Trophoblast cell (in vitro differentiated cells and primary cell): ENCODE measurements at regions not wholly inside any gene's neighbourhood (a gene's known extent, or its start where the extent isn't known, plus 50 kb on each side); places are given as distances from the start of the nearest gene placed in this dataset.

ENCODE experiments used
- DNase-seq, 2 donors: peaks; one replicate each; pipeline ENCODE4 v3.0.0-alpha.2; 2016
- H2AFZ ChIP-seq: 2 replicates; pipeline ENCODE4 v1.6.1; 2013; ENCODE audit warnings: low read length, moderate library complexity, mild to moderate bottlenecking; ENCODE audit not compliant: insufficient read depth, poor library complexity
- H2AK5ac ChIP-seq: 2 replicates; pipeline ENCODE4 v1.6.1; 2013; ENCODE audit warnings: mild to moderate bottlenecking, low read length
- H2BK120ac ChIP-seq: 2 replicates; pipeline ENCODE4 v1.6.1; 2013; ENCODE audit warnings: low read length, mild to moderate bottlenecking, moderate library complexity; ENCODE audit not compliant: insufficient read depth, poor library complexity
- H2BK12ac ChIP-seq: 2 replicates; pipeline ENCODE4 v1.6.1; 2013; ENCODE audit warnings: mild to moderate bottlenecking, low read length, moderate library complexity
- H2BK5ac ChIP-seq: 2 replicates; pipeline ENCODE4 v1.6.1; 2013; ENCODE audit warnings: low read length, low read depth, moderate library complexity, mild to moderate bottlenecking; ENCODE audit not compliant: poor library complexity
- H3K14ac ChIP-seq: 2 replicates; pipeline ENCODE4 v1.6.1; 2013; ENCODE audit warnings: mild to moderate bottlenecking, low read length
- H3K18ac ChIP-seq: 2 replicates; pipeline ENCODE4 v1.6.1; 2013; ENCODE audit warnings: mild to moderate bottlenecking, low read length
- H3K23ac ChIP-seq: 2 replicates; pipeline ENCODE4 v1.6.1; 2013; ENCODE audit warnings: low read length
- H3K27ac ChIP-seq: 2 replicates; pipeline ENCODE4 v1.5.1; 2013; ENCODE audit warnings: low read depth, mild to moderate bottlenecking, inconsistent platforms, low read length, moderate library complexity
- H3K27me3 ChIP-seq: 2 replicates; pipeline ENCODE4 v1.6.1; 2013; ENCODE audit warnings: inconsistent platforms, mild to moderate bottlenecking, low read length, moderate library complexity; ENCODE audit not compliant: insufficient read depth
- H3K36me3 ChIP-seq, 2 experiments: 1 replicate in 1 of 2; 2 replicates in 1 of 2; pipeline ENCODE4 v1.6.1; 2013; ENCODE audit warnings: low read length in 2 of 2, mild to moderate bottlenecking in 2 of 2, moderate library complexity in 1 of 2; ENCODE audit not compliant: insufficient read depth in 2 of 2, control insufficient read depth in 1 of 2
- H3K4ac ChIP-seq: 2 replicates; pipeline ENCODE4 v1.6.1; 2013; ENCODE audit warnings: low read depth, mild to moderate bottlenecking, low read length, moderate library complexity
- H3K4me1 ChIP-seq, 2 experiments: 1 replicate in 1 of 2; 2 replicates in 1 of 2; pipeline ENCODE4 v1.6.1; 2013; ENCODE audit warnings: low read length in 2 of 2, mild to moderate bottlenecking in 2 of 2, moderate library complexity in 1 of 2; ENCODE audit not compliant: insufficient read depth in 2 of 2, control insufficient read depth in 1 of 2
- H3K4me2 ChIP-seq: 2 replicates; pipeline ENCODE4 v1.6.1; 2013; ENCODE audit warnings: inconsistent platforms, mild to moderate bottlenecking, low read length, moderate library complexity
- H3K4me3 ChIP-seq: 2 replicates; pipeline ENCODE4 v1.5.1; 2013; ENCODE audit warnings: mild to moderate bottlenecking, low read depth, low read length, inconsistent platforms
- H3K79me1 ChIP-seq: one replicate; pipeline ENCODE4 v1.6.1; 2013; ENCODE audit warnings: low read length
- H3K79me2 ChIP-seq: 2 replicates; pipeline ENCODE4 v1.6.1; 2013; ENCODE audit warnings: low read length, mild to moderate bottlenecking; ENCODE audit not compliant: control insufficient read depth, insufficient read depth, poor library complexity
- H3K9ac ChIP-seq: 2 replicates; pipeline ENCODE4 v1.6.1; 2013; ENCODE audit warnings: mild to moderate bottlenecking, low read length
- H3K9me3 ChIP-seq: 2 replicates; pipeline ENCODE4 v1.6.1; 2013; ENCODE audit warnings: low read depth, mild to moderate bottlenecking, control low read depth, inconsistent platforms, low read length; ENCODE audit not compliant: insufficient read depth
- H4K12ac ChIP-seq: 2 replicates; pipeline ENCODE4 v1.6.1; 2013; ENCODE audit warnings: low read depth, mild to moderate bottlenecking, low read length, moderate library complexity
- H4K8ac ChIP-seq: 2 replicates; pipeline ENCODE4 v1.6.1; 2013; ENCODE audit warnings: low read depth, mild to moderate bottlenecking, low read length, moderate library complexity
- H4K91ac ChIP-seq: one replicate; pipeline ENCODE4 v1.6.1; 2013; ENCODE audit warnings: low read depth, mild to moderate bottlenecking, low read length, moderate library complexity
- WGBS: extraction: QIAGEN DNeasy Blood & Tissue Kit; methylation state at CpG from one replicate; pipeline ENCODE4 v1.1.7; 2013; ENCODE audit warnings: missing lambda C conversion rate; ENCODE audit not compliant: insufficient read length, insufficient coverage; ENCODE audit errors: extremely low coverage; 5-methylcytosine and 5-hydroxymethylcytosine counted together

GRCh38 chr6:47180633-47181032 lies 129.1 kb downstream of the TNFRSF21 start:
- Histone ChIP-seq H3K9ac (no peak overlapping the region), H3K4me3 (no peak overlapping the region), H3K79me2 (no peaks in the 10 kb centered on the region), H3K23ac (no peak overlapping the region), H3K79me1 (peaks cover 24% of the 10 kb centered on the region), H3K18ac (no peak overlapping the region), H2BK12ac (no peak overlapping the region), H2AK5ac (no peak overlapping the region), H3K14ac (no peak overlapping the region), H2BK5ac (peak overlapping the region; percentile 1), H4K12ac (no peak overlapping the region), H3K4ac (no peak overlapping the region), H2AFZ (no peak overlapping the region), H3K27me3 (no peaks in the 10 kb centered on the region), H3K4me1 (peaks cover 5 to 13% of the 10 kb centered on the region in 2 experiments), H2BK120ac (peak overlapping the region; percentile 8), H3K36me3 (no peaks in the 10 kb centered on the region), H3K27ac (peak overlapping the region; percentile 50), H4K91ac (peak overlapping the region; percentile 65), H3K4me2 (no peak overlapping the region), H4K8ac (no peak overlapping the region), H3K9me3 (no peaks in the 10 kb centered on the region)
- DNase-seq = peak; percentile 19 to 48
- WGBS = no CpG with 5 or more reads among the region's 2 CpGs

- H3K27me3 ChIP-seq = no peaks in the 10 kb centered on the region
- DNase-seq = no peak
- no peaks in the 10 kb centered on the region for H3K36me3 ChIP-seq
- H4K12ac ChIP-seq = no peak overlapping the region
- peaks cover 5 to 13% of the 10 kb centered on the region in 2 experiments for H3K4me1 ChIP-seq
- peaks cover 26% of the 10 kb centered on the region for H3K79me1 ChIP-seq
- H3K14ac ChIP-seq = peak overlapping the region; percentile 36
- peak overlapping the region; percentile 6 for H2BK12ac ChIP-seq
- H3K79me2 ChIP-seq = no peaks in the 10 kb centered on the region
- H3K23ac ChIP-seq = no peak overlapping the region
- no peak overlapping the region for H2BK5ac ChIP-seq
- H4K91ac ChIP-seq = peak overlapping the region; percentile 61
- no peak overlapping the region for H3K4me3 ChIP-seq
- H2BK120ac ChIP-seq = peak overlapping the region; percentile 78
- no peak overlapping the region for H4K8ac ChIP-seq
- H3K18ac ChIP-seq = no peak overlapping the region
- H2AFZ ChIP-seq = no peak overlapping the region
- H3K4me2 ChIP-seq = no peak overlapping the region
- no peak overlapping the region for H3K27ac ChIP-seq
- H2AK5ac ChIP-seq = no peak overlapping the region
- H3K4ac ChIP-seq = no peak overlapping the region
- H3K9ac ChIP-seq = no peak overlapping the region
- H3K9me3 ChIP-seq = no peaks in the 10 kb centered on the region
These were observed 130.4 kb downstream of the TNFRSF21 start for GRCh38 chr6:47179286-47179685.

DNA sequence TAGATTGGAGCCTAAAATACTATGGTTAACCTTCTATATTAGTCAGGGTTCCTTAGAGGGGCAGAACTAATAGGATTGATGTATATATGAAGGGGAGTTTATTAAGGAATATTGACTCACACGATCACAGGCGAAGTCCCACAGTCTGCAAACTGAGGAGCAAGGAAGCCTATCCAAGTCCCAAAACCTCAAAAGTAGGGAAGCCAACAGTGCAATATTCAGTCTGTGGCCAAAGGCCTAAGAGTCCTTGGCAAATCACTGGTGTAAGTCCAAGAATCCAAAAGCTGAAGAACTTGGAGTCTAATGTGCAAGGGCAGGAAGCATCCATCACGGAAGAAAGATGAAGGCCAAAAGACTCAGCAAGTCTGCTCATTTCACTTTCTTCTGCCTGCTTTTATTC lies 133.5 kb upstream of the ADGRF1 start:
- peak overlapping the region; percentile 43 for H2BK12ac ChIP-seq
- H3K4ac ChIP-seq = no peak overlapping the region
- H3K79me2 ChIP-seq = no peaks in the 10 kb centered on the region
- no peak overlapping the region for H3K27ac ChIP-seq
- H3K18ac ChIP-seq = no peak overlapping the region
- H4K12ac ChIP-seq = no peak overlapping the region
- no peak for DNase-seq
- no peak overlapping the region for H4K8ac ChIP-seq
- no peak overlapping the region for H3K4me2 ChIP-seq
- H2BK5ac ChIP-seq = no peak overlapping the region
- no peak overlapping the region for H3K23ac ChIP-seq
- H2AFZ ChIP-seq = no peak overlapping the region
- no peak overlapping the region for H4K91ac ChIP-seq
- no peak overlapping the region for H3K9ac ChIP-seq
- no CpG with 5 or more reads among the region's 3 CpGs for WGBS
- H2AK5ac ChIP-seq = no peak overlapping the region
- peaks cover under 1 to 10% of the 10 kb centered on the region in 2 experiments for H3K4me1 ChIP-seq
- no peak overlapping the region for H3K14ac ChIP-seq
- H3K9me3 ChIP-seq = no peaks in the 10 kb centered on the region
- peaks cover 21% of the 10 kb centered on the region for H3K79me1 ChIP-seq
- no peaks in the 10 kb centered on the region for H3K36me3 ChIP-seq
- H3K27me3 ChIP-seq = no peaks in the 10 kb centered on the region
- H3K4me3 ChIP-seq = no peak overlapping the region
- H2BK120ac ChIP-seq = no peak overlapping the region

DNA sequence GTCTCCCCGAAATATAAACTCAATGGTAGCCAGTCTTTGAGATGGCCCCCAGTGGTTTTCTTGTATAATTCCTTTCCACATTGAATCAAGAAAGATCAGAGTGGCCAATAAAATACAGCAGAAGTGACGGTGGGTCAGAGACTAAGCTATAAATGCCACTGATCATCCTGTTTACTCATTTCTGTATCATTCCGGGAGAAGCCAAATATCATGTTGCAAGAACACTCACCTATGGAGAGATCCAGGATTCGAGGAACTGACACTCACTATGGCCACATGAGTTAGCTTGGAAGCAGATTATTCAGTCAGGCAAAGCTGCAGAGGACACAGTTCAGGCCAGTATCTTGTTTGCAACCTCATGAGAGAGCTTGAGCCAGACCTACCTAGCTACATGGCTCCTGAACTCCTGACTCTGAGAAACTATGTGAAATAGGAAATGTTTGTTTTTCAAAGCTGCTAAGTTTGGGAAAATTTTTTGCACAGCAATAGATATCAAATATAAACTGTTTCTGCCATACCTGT lies 132.4 kb upstream of the ADGRF1 start:
- H4K8ac ChIP-seq = no peak overlapping the region
- no peak overlapping the region for H3K9ac ChIP-seq
- peak overlapping the region; percentile 59 for H4K91ac ChIP-seq
- no peaks in the 10 kb centered on the region for H3K36me3 ChIP-seq
- H3K27me3 ChIP-seq = no peaks in the 10 kb centered on the region
- H3K27ac ChIP-seq = no peak overlapping the region
- no peaks in the 10 kb centered on the region for H3K79me2 ChIP-seq
- H3K79me1 ChIP-seq = peaks cover 22% of the 10 kb centered on the region
- no peak overlapping the region for H3K14ac ChIP-seq
- H2AK5ac ChIP-seq = no peak overlapping the region
- H3K18ac ChIP-seq = no peak overlapping the region
- DNase-seq = no peak
- H2BK120ac ChIP-seq = no peak overlapping the region
- no peak overlapping the region for H3K4me3 ChIP-seq
- no peak overlapping the region for H3K4me2 ChIP-seq
- H3K23ac ChIP-seq = no peak overlapping the region
- no peak overlapping the region for H2BK5ac ChIP-seq
- WGBS = no CpG with 5 or more reads among the region's 4 CpGs
- H3K9me3 ChIP-seq = no peaks in the 10 kb centered on the region
- H3K4ac ChIP-seq = no peak overlapping the region
- H3K4me1 ChIP-seq = peaks cover 2 to 8% of the 10 kb centered on the region in 2 experiments
- peak overlapping the region; percentile 86 for H2BK12ac ChIP-seq
- H4K12ac ChIP-seq = no peak overlapping the region
- H2AFZ ChIP-seq = no peak overlapping the region
